ENCODE measurements at regions not wholly inside any gene's neighbourhood (a gene's known extent, or its start where the extent isn't known, plus 50 kb on each side); places are given as distances from the start of the nearest gene placed in this dataset.
"Not testable (repeated sequence)": the region's sequence is repeated elsewhere in the genome, so short reads cannot be mapped to it uniquely, and the experiment has no call there.

DNA sequence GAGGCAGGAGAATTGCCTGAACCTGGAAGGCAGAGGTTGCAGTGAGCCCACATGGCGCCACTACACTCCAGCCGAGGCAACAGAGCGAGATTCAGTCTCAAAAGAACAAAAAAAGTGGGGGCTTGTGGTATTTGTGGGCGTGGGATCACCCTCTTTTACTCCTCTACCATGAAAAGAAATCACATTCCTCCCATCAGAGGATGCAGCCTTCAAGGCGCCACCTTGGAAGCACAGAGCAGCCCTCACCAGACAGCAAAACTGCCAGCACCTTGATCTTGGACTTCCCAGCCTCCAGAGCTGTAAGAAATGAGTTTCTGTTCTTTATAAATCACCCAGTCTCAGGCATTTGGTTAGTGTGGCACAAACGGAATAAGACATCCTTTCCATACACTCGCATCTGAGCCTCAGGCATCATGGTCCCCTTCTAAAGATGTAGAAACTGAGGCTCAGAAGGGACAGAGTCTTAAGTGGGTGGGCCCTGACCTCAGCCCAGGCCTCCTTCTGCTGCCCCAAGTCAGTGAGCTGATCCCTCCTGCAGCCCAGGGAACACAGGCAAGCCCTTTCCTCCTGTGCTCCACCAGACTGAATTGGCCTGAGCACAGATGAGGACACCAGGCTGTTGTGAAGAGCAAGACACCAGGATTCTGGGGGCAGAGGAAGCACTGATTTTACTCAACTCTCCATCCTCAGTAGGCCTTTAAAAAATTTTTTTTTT is 201.7 kb upstream of the LINGO1 start:
- Histone ChIP-seq H3K36me3 (no peaks in the 10 kb centered on the region), H3K9me3 (no peaks in the 10 kb centered on the region), H3K27ac (no peak overlapping the region), H3K4me3 (no peak overlapping the region), H3K27me3 (no peaks in the 10 kb centered on the region), H3K4me1 (ENCODE audit: insufficient read depth) (no peaks in the 10 kb centered on the region)
- intact Hi-C loops (cut with DNase I) = no loop called here
- DNase-seq = no peak
- TF ChIP-seq EP300 (IDR thresholded peaks at IDR 0.05) (no peak), POLR2A (IDR thresholded peaks at IDR 0.05) (no peak)
- TF ChIP-seq, protein P1, sequence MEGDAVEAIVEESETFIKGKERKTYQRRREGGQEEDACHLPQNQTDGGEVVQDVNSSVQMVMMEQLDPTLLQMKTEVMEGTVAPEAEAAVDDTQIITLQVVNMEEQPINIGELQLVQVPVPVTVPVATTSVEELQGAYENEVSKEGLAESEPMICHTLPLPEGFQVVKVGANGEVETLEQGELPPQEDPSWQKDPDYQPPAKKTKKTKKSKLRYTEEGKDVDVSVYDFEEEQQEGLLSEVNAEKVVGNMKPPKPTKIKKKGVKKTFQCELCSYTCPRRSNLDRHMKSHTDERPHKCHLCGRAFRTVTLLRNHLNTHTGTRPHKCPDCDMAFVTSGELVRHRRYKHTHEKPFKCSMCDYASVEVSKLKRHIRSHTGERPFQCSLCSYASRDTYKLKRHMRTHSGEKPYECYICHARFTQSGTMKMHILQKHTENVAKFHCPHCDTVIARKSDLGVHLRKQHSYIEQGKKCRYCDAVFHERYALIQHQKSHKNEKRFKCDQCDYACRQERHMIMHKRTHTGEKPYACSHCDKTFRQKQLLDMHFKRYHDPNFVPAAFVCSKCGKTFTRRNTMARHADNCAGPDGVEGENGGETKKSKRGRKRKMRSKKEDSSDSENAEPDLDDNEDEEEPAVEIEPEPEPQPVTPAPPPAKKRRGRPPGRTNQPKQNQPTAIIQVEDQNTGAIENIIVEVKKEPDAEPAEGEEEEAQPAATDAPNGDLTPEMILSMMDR (IDR thresholded peaks at IDR 0.05) = no peak
- WGBS, 3 donors = 92 to 95% (median 93%) methylated on average over 7 of the region's 7 CpGs

DNA sequence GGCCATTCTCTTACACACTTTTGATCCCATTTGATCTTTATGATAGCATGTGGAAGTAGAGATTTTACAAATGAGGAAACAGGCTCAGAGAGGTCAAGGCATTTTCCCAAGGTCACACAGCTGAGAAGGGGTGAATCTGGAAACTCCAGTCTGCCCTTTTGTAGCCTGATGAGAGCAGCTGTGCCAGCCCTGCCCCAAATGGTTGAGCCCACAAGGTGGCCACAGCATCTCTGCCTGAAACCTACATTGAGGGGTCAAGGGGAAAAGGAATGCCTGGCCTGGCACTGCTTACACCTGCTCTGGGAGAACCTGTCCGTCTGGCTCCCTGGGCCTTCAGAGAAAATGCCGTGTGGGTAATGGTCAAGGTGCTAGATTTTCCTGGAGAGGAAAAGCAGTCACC is 200.2 kb upstream of the LINGO1 start:
- no peaks in the 10 kb centered on the region for H3K9me3 ChIP-seq
- no peaks in the 10 kb centered on the region for H3K4me1 ChIP-seq (ENCODE audit: insufficient read depth)
- no peaks in the 10 kb centered on the region for H3K36me3 ChIP-seq
- intact Hi-C loops (cut with DNase I) = no loop called here
- DNase-seq = no peak
- H3K4me3 ChIP-seq = no peak overlapping the region
- 68 to 83% (median 81%) methylated on average over 2 of the region's 2 CpGs for WGBS, 3 donors
- H3K27ac ChIP-seq = no peak overlapping the region
- H3K27me3 ChIP-seq = no peaks in the 10 kb centered on the region
- TF ChIP-seq POLR2A (IDR thresholded peaks at IDR 0.05) = no peak
- no peak for TF ChIP-seq EP300 (IDR thresholded peaks at IDR 0.05)
- TF ChIP-seq, protein P1 (IDR thresholded peaks at IDR 0.05) = no peak

DNA sequence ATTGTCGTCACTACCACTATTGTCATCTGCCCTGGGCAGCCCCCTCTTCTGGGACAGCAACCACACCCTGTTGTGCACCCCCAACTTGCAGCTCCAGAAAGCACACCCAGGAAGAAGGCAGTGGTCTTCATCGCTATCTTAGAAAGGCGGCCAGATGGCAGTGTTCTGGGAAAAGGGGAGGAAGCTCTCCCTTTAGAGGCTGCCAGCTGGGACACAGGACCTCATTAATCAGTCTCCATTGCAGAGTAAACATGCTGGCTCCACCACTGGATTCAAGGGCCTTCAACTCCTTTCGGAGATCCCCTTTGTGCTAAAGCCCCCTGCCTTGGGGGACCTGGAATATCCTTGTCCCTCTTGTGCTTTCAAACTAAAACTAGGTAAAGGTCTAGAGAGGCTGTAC is 199.3 kb upstream of the LINGO1 start:
- H3K4me3 ChIP-seq = no peak overlapping the region
- H3K9me3 ChIP-seq = no peaks in the 10 kb centered on the region
- H3K4me1 ChIP-seq (ENCODE audit: insufficient read depth) = no peaks in the 10 kb centered on the region
- TF ChIP-seq EP300 (IDR thresholded peaks at IDR 0.05) = no peak
- TF ChIP-seq, protein P1 (IDR thresholded peaks at IDR 0.05) = no peak
- TF ChIP-seq POLR2A (IDR thresholded peaks at IDR 0.05) = no peak
- H3K27me3 ChIP-seq = no peaks in the 10 kb centered on the region
- intact Hi-C loops (cut with DNase I) = no loop called here
- no peaks in the 10 kb centered on the region for H3K36me3 ChIP-seq
- peak in 1 of 5 donors; percentile 3 for DNase-seq
- 39 to 44% (median 40%) methylated on average over 4 of the region's 4 CpGs for WGBS, 3 donors
- no peak overlapping the region for H3K27ac ChIP-seq

DNA sequence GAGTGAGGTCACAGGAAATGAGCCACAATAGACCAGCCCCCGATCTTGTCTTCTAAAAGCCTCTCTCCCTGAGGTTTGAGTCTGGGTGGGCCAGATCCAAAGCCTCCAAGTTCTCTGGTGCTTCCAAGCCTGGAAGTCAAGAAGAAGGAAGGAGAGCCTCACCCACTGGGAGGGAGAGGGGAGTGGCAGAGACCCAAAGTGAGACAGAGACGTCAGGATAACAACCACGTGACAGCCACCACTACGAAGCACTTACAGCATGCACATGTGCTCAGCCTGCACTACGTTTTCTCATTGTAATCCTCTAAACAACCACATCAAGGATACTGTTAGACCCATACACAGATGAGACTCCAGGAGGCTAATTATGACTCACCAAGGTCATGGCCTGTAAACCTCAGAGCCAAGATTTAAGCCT is 197.3 kb upstream of the LINGO1 start:
- intact Hi-C loops (cut with DNase I) = no loop called here
- no peaks in the 10 kb centered on the region for H3K36me3 ChIP-seq
- no peaks in the 10 kb centered on the region for H3K9me3 ChIP-seq
- peak in 1 of 5 donors; percentile 14 for DNase-seq
- no peak overlapping the region for H3K27ac ChIP-seq
- WGBS, 3 donors = 20 to 23% (median 21%) methylated on average over 5 of the region's 5 CpGs
- no peaks in the 10 kb centered on the region for H3K27me3 ChIP-seq
- TF ChIP-seq, protein P1 (IDR thresholded peaks at IDR 0.05) = no peak
- TF ChIP-seq EP300 (IDR thresholded peaks at IDR 0.05) (no peak), POLR2A (IDR thresholded peaks at IDR 0.05) (no peak)
- H3K4me1 ChIP-seq (ENCODE audit: insufficient read depth) = no peaks in the 10 kb centered on the region
- no peak overlapping the region for H3K4me3 ChIP-seq

DNA sequence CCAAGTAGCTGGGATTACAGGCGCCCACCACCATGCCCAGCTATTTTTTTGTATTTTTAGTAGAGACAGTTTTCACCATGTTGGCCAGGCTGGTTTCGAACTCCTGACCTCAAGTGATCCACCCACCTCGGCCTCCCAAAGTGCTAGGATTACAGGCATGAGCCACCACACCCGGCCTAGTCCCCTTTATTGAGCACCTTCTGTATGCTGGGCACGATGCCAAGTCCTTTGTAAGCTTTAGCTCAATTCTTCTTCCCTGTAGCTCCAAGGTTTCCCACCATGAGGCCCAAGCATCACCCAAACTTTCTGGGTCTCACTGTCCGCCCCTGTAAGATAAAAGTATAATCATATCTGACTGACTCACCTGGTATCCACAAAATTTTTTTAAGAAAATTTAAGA is 196.6 kb upstream of the LINGO1 start:
- H3K4me1 ChIP-seq (ENCODE audit: insufficient read depth); H3K36me3 ChIP-seq; H3K27ac ChIP-seq; H3K9me3 ChIP-seq; H3K4me3 ChIP-seq; intact Hi-C loops (cut with DNase I); H3K27me3 ChIP-seq: not testable (repeated sequence)
- DNase-seq = peak in 1 of 5 donors; percentile 14
- WGBS, 3 donors = 88 to 94% (median 89%) methylated on average over 6 of the region's 6 CpGs

Measured in ovary (tissue), 7 donors.